MM.1S (cell line): ENCODE measurements at regions not wholly inside any gene's neighbourhood (a gene's known extent, or its start where the extent isn't known, plus 50 kb on each side); places are given as distances from the start of the nearest gene placed in this dataset.

Experiments
- DNase-seq: peaks from one replicate; pipeline ENCODE4 v3.0.0-alpha.2; 2015
- H2AFZ ChIP-seq: fragments of 300-600 bp; sonication (generic); 2 replicates; pipeline ENCODE4 v1.6.0; 2016; ENCODE audit warnings: antibody characterized with exemption, low read length
- H3F3A ChIP-seq: fragments of 300-600 bp; sonication (generic); 2 replicates; pipeline ENCODE4 v1.6.1; 2016; ENCODE audit warnings: mild to moderate bottlenecking, antibody characterized with exemption, low read length, moderate library complexity, mixed read lengths; ENCODE audit not compliant: insufficient read depth
- H3K27ac ChIP-seq: fragments of 300-600 bp; sonication (generic); 2 replicates; pipeline ENCODE4 v1.5.1; 2016; ENCODE audit warnings: mild to moderate bottlenecking, low read length
- H3K27me3 ChIP-seq: fragments of 300-600 bp; sonication (generic); replicated peaks from 2 replicates; pipeline ENCODE4 v1.6.0; 2016; ENCODE audit warnings: low read length; ENCODE audit not compliant: insufficient read depth
- H3K36me3 ChIP-seq: fragments of 300-600 bp; sonication (generic); replicated peaks from 2 replicates; pipeline ENCODE4 v1.6.1; 2016; ENCODE audit warnings: mild to moderate bottlenecking, low read length, mixed read lengths; ENCODE audit not compliant: insufficient read depth
- H3K4me1 ChIP-seq: fragments of 300-600 bp; sonication (generic); 2 replicates; pipeline ENCODE4 v1.6.1; 2016; ENCODE audit warnings: low read length, mixed read lengths
- H3K4me2 ChIP-seq: fragments of 300-600 bp; sonication (generic); 2 replicates; pipeline ENCODE4 v1.6.0; 2016; ENCODE audit warnings: low read depth, low read length
- H3K4me3 ChIP-seq: fragments of 300-600 bp; sonication (generic); 2 replicates; pipeline ENCODE4 v1.5.1; 2016; ENCODE audit warnings: low read length, mixed read lengths
- H3K79me2 ChIP-seq: fragments of 300-600 bp; sonication (generic); 2 replicates; pipeline ENCODE4 v1.6.1; 2016; ENCODE audit warnings: mixed run types, low read length, mixed read lengths
- H3K9ac ChIP-seq: fragments of 300-600 bp; sonication (generic); 2 replicates; pipeline ENCODE4 v1.6.1; 2016; ENCODE audit warnings: low read length, mixed read lengths
- H3K9me2 ChIP-seq: fragments of 300-600 bp; sonication (generic); replicated peaks from 2 replicates; pipeline ENCODE4 v1.6.1; 2016; ENCODE audit warnings: mild to moderate bottlenecking, low read length, mixed read lengths; ENCODE audit not compliant: insufficient read depth
- H3K9me3 ChIP-seq: fragments of 300-600 bp; sonication (generic); replicated peaks from 2 replicates; pipeline ENCODE4 v1.6.1; 2016; ENCODE audit warnings: mild to moderate bottlenecking, low read length, mixed read lengths; ENCODE audit not compliant: insufficient read depth
- H4K20me1 ChIP-seq: fragments of 300-600 bp; sonication (generic); 2 replicates; pipeline ENCODE4 v1.6.1; 2016; ENCODE audit warnings: mild to moderate bottlenecking, low read length, moderate library complexity, mixed read lengths; ENCODE audit not compliant: insufficient read depth
- CTCF ChIP-seq: fragments of 300-600 bp; sonication (generic); IDR thresholded peaks from 2 replicates; pipeline ENCODE4 v1.5.1; 2016; ENCODE audit warnings: antibody characterized with exemption, low read length, mixed read lengths
- EZH2 ChIP-seq: fragments of 300-600 bp; sonication (generic); optimal IDR thresholded peaks from 2 replicates; pipeline ENCODE3; 2017; ENCODE audit warnings: low read depth, mild to moderate bottlenecking, antibody characterized with exemption, low read length, mixed read lengths
- EZH2phosphoT487 ChIP-seq: fragments of 300-600 bp; sonication (generic); IDR thresholded peaks from 2 replicates; pipeline ENCODE4 v1.6.1; 2018; ENCODE audit warnings: antibody characterized with exemption, low read length

- Histone ChIP-seq H3K9me2 (no peaks in the 10 kb centered on the region), H4K20me1 (no peaks in the 10 kb centered on the region), H3K27me3 (no peaks in the 10 kb centered on the region), H3K4me3 (no peak overlapping the region), H3K79me2 (no peaks in the 10 kb centered on the region), H3K4me1 (no peaks in the 10 kb centered on the region), H3K36me3 (no peaks in the 10 kb centered on the region), H3K9me3 (no peaks in the 10 kb centered on the region), H3K9ac (no peak overlapping the region), H3K27ac (no peak overlapping the region), H3F3A (no peaks in the 10 kb centered on the region), H2AFZ (no peak overlapping the region), H3K4me2 (no peak overlapping the region)
- TF ChIP-seq EZH2 (no peak), EZH2phosphoT487 (no peak), CTCF (peak; percentile 18)
- no peak for DNase-seq
Observed at GRCh38 chr16:23013484-23013883, 135.8 kb downstream of the USP31 start.

GRCh38 chr16:23009075-23009474, 140.2 kb downstream of the USP31 start:
- H3F3A ChIP-seq, result no peaks in the 10 kb centered on the region
- no peak for TF ChIP-seq EZH2phosphoT487
- TF ChIP-seq CTCF, result no peak
- no peak for TF ChIP-seq EZH2
- H3K9me2 ChIP-seq, result no peaks in the 10 kb centered on the region
- DNase-seq, result no peak
- H3K4me3 ChIP-seq, result no peak overlapping the region
- no peak overlapping the region for H3K27ac ChIP-seq
- no peak overlapping the region for H3K4me2 ChIP-seq
- no peaks in the 10 kb centered on the region for H4K20me1 ChIP-seq
- no peaks in the 10 kb centered on the region for H3K9me3 ChIP-seq
- H3K9ac ChIP-seq, result no peak overlapping the region
- no peaks in the 10 kb centered on the region for H3K79me2 ChIP-seq
- no peaks in the 10 kb centered on the region for H3K4me1 ChIP-seq
- H3K27me3 ChIP-seq, result no peaks in the 10 kb centered on the region
- no peaks in the 10 kb centered on the region for H3K36me3 ChIP-seq
- no peak overlapping the region for H2AFZ ChIP-seq

- no peak for DNase-seq
Observed at GRCh38 chr16:23008041-23008440, 141.2 kb downstream of the USP31 start.

More at GRCh38 chr16:23008041-23008440, 141.2 kb downstream of the USP31 start:
- Histone ChIP-seq H3K27ac (no peak overlapping the region), H4K20me1 (no peaks in the 10 kb centered on the region), H3K4me2 (no peak overlapping the region), H3K4me3 (no peak overlapping the region), H3K9me3 (no peaks in the 10 kb centered on the region), H3K79me2 (no peaks in the 10 kb centered on the region), H3K4me1 (no peaks in the 10 kb centered on the region), H3K9ac (no peak overlapping the region), H3K9me2 (no peaks in the 10 kb centered on the region), H3K36me3 (no peaks in the 10 kb centered on the region), H2AFZ (no peak overlapping the region), H3K27me3 (no peaks in the 10 kb centered on the region), H3F3A (no peaks in the 10 kb centered on the region)
- TF ChIP-seq EZH2phosphoT487 (no peak), CTCF (no peak), EZH2 (no peak)
